PC-9 (cell line): ENCODE measurements at regions not wholly inside any gene's neighbourhood (a gene's known extent, or its start where the extent isn't known, plus 50 kb on each side); places are given as distances from the start of the nearest gene placed in this dataset.

ENCODE experiments used
- CTCF ChIP-seq: fragments of 200-600 bp; sonication (generic); conservative IDR thresholded peaks from 2 replicates; pipeline ENCODE4 v1.6.1; 2017; ENCODE audit warnings: mixed run types, antibody characterized with exemption, mild to moderate bottlenecking, moderate library complexity
- EZH2 ChIP-seq: fragments of 200-600 bp; sonication (generic); IDR thresholded peaks from 2 replicates; pipeline ENCODE4 v1.8.0; 2017; ENCODE audit warnings: antibody characterized with exemption, low read depth

DNA sequence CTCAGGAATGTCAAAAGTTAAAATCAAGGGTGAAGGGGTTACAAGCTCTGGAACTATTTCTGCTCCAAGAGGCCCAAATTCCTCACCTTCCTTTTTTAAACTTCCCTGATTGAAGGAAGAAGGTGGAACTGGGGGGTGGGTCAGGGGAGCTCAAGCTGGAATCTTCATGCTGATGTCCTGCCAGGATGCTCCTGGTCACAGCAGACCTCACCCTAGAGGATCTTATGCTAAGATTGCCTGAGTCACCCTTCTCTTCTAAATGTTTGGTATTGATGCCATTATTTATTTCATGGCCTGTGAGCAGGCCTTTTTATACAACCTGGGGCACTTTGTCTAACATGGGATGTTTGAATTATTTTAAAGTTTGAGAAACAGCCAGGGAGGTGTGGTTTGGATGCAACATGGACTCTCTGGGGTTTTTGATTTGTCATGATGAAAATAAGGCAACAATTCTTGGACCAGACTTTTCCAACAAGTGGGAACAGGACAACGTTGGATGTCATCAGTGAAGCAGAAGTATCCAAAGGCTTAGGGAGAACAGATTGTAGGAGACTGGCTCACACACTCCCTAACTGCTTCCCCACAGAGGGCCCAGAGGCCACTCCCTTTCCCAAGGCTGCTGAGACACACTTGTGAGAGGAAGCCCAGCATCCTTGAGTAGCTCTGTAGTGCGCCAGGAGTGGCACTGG is 420.2 kb upstream of the MEX3C start:
- TF ChIP-seq CTCF (no peak), EZH2 (no peak)
